ENCODE measurements at regions not wholly inside any gene's neighbourhood (a gene's known extent, or its start where the extent isn't known, plus 50 kb on each side); places are given as distances from the start of the nearest gene placed in this dataset.

GRCh38 chr6:48766349-48766748, 655.4 kb upstream of the PTCHD4 start:
- no peak for TF ChIP-seq CTCF (IDR thresholded peaks at IDR 0.05; ENCODE audit: borderline replicate concordance, control extremely low read depth, extremely low read depth, insufficient read depth, missing control alignments)
- in situ Hi-C loops (cut with MboI; ENCODE audit: low sequenced_read_pairs, unreplicated experiment) = no loop called here
- no peak for DNase-seq (ENCODE audit: low spot score)

- in situ Hi-C loops (cut with MboI; ENCODE audit: low sequenced_read_pairs, unreplicated experiment) = no loop called here
- DNase-seq (ENCODE audit: low spot score) = peak; percentile 10
- peak; percentile 15 for TF ChIP-seq CTCF (IDR thresholded peaks at IDR 0.05; ENCODE audit: borderline replicate concordance, control extremely low read depth, extremely low read depth, insufficient read depth, missing control alignments)
Measured at GRCh38 chr6:48765352-48765961, 654.5 kb upstream of the PTCHD4 start.

GRCh38 chr6:48764286-48765044, 653.5 kb upstream of the PTCHD4 start:
- TF ChIP-seq CTCF (IDR thresholded peaks at IDR 0.05; ENCODE audit: borderline replicate concordance, control extremely low read depth, extremely low read depth, insufficient read depth, missing control alignments) = no peak
- no peak for DNase-seq (ENCODE audit: low spot score)
- in situ Hi-C loops (cut with MboI; ENCODE audit: low sequenced_read_pairs, unreplicated experiment) = no loop called here

- TF ChIP-seq CTCF (IDR thresholded peaks at IDR 0.05; ENCODE audit: borderline replicate concordance, control extremely low read depth, extremely low read depth, insufficient read depth, missing control alignments) = no peak
- DNase-seq (ENCODE audit: low spot score) = no peak
- in situ Hi-C loops (cut with MboI; ENCODE audit: low sequenced_read_pairs, unreplicated experiment) = no loop called here
Measured at GRCh38 chr6:48757661-48758060, 646.7 kb upstream of the PTCHD4 start.

- no peak for DNase-seq (ENCODE audit: low spot score)
- TF ChIP-seq CTCF (IDR thresholded peaks at IDR 0.05; ENCODE audit: borderline replicate concordance, control extremely low read depth, extremely low read depth, insufficient read depth, missing control alignments) = no peak
- in situ Hi-C loops (cut with MboI; ENCODE audit: low sequenced_read_pairs, unreplicated experiment) = no loop called here
Measured at GRCh38 chr6:48755315-48755714, 644.3 kb upstream of the PTCHD4 start.

- no peak for TF ChIP-seq CTCF (IDR thresholded peaks at IDR 0.05; ENCODE audit: borderline replicate concordance, control extremely low read depth, extremely low read depth, insufficient read depth, missing control alignments)
- DNase-seq (ENCODE audit: low spot score) = no peak
- in situ Hi-C loops (cut with MboI; ENCODE audit: low sequenced_read_pairs, unreplicated experiment) = no loop called here
Measured at GRCh38 chr6:48754641-48755040, 643.6 kb upstream of the PTCHD4 start.

Data from GM13976 (cell line).